Activated CD4-positive, alpha-beta memory T cell treated with anti-CD3 and anti-CD28 coated beads for 36 hours (primary cell): ENCODE measurements at regions not wholly inside any gene's neighbourhood (a gene's known extent, or its start where the extent isn't known, plus 50 kb on each side); places are given as distances from the start of the nearest gene placed in this dataset.
"Not testable (repeated sequence)": the region's sequence is repeated elsewhere in the genome, so short reads cannot be mapped to it uniquely, and the experiment has no call there.

Source experiments
- CTCF ChIA-PET: fragments of 350-600 bp; sonication (Branson Sonifier 250); formaldehyde crosslinking; loops from one replicate; lab custom pipeline; 2021; ENCODE audit warnings: antibody characterized with exemption, inconsistent platforms; lab: Charles Lee
- POLR2A ChIA-PET: fragments of 350-600 bp; sonication (Branson Sonifier 250); formaldehyde crosslinking; loops from one replicate; lab custom pipeline; 2021; ENCODE audit warnings: antibody characterized with exemption; lab: Charles Lee
- DNase-seq: peaks from one replicate; pipeline ENCODE4 v3.0.0-alpha.2; 2020
- H3K27ac Mint-ChIP-seq: one replicate; pipeline ENCODE4 v1.8.0; 2021; ENCODE audit warnings: mixed read lengths
- H3K27me3 Mint-ChIP-seq: one replicate; pipeline ENCODE4 v1.8.0; 2021; ENCODE audit warnings: mixed read lengths
- H3K36me3 Mint-ChIP-seq: one replicate; pipeline ENCODE4 v1.8.0; 2021; ENCODE audit warnings: mixed read lengths
- H3K4me1 Mint-ChIP-seq: one replicate; pipeline ENCODE4 v1.8.0; 2021; ENCODE audit warnings: low read depth, mixed read lengths
- H3K4me3 Mint-ChIP-seq: one replicate; pipeline ENCODE4 v1.8.0; 2021; ENCODE audit warnings: mild to moderate bottlenecking, mixed read lengths
- H3K9me3 Mint-ChIP-seq: one replicate; pipeline ENCODE4 v1.8.0; 2021; ENCODE audit warnings: mixed read lengths
- intact Hi-C: fragments of 100-400 bp; cut with micrococcal nuclease; formaldehyde crosslinking; loops from one replicate; pipeline ENCODE4 v1.15.1; 2023

- not testable (repeated sequence) for H3K27ac Mint-ChIP-seq
Measured at GRCh38 chr6:51008693-51009092, 190.0 kb downstream of the TFAP2B start.

DNA sequence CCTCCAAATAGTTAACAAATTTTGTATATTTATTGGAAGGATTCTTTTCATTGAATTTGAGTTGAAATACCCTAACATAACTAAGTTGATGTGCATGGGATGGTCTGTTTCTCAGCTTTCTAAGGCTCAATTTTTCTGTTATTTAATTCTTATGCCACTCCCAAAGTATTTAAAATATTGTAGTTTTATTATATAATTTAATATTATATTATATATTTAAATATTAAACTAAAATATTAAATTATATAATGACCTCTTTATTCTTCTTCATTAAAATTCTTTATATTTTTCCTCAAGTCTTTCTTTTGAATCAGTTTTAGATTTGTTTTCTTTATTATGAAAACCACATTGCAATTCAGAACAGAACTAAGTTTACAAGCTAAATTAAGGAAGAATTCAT is 194.7 kb downstream of the TFAP2B start:
- Mint-ChIP-seq H3K36me3 (no peaks in the 10 kb centered on the region), H3K4me3 (no peak overlapping the region), H3K4me1 (no peaks in the 10 kb centered on the region), H3K27me3 (no peaks in the 10 kb centered on the region), H3K27ac (no peak overlapping the region), H3K9me3 (peaks cover 6% of the 10 kb centered on the region)
- POLR2A ChIA-PET, result no interaction called here
- intact Hi-C loops, result no loop called here
- CTCF ChIA-PET, result no interaction called here
- no peak for DNase-seq

More at GRCh38 chr6:51008693-51009092, 190.0 kb downstream of the TFAP2B start:
- H3K36me3 Mint-ChIP-seq, H3K4me3 Mint-ChIP-seq, H3K27me3 Mint-ChIP-seq, DNase-seq, intact Hi-C loops, H3K4me1 Mint-ChIP-seq, POLR2A ChIA-PET, H3K9me3 Mint-ChIP-seq, CTCF ChIA-PET: not testable (repeated sequence)

- Mint-ChIP-seq H3K4me1 (no peaks in the 10 kb centered on the region), H3K9me3 (peaks cover 4% of the 10 kb centered on the region), H3K27me3 (no peaks in the 10 kb centered on the region), H3K27ac (no peak overlapping the region), H3K36me3 (no peaks in the 10 kb centered on the region), H3K4me3 (no peak overlapping the region)
- ChIA-PET CTCF (no interaction called here), POLR2A (no interaction called here)
- no peak for DNase-seq
- intact Hi-C loops, result no loop called here
Measured at GRCh38 chr6:51015394-51015793, 196.7 kb downstream of the TFAP2B start.

- H3K4me1 Mint-ChIP-seq, result no peaks in the 10 kb centered on the region
- H3K36me3 Mint-ChIP-seq, result no peaks in the 10 kb centered on the region
- no peak for DNase-seq
- CTCF ChIA-PET, result interaction anchor here (0.6 kb wide), 1 partner anchor 337 kb away, joined by 4 read pairs; no protein-coding TSS in a partner anchor
- H3K27me3 Mint-ChIP-seq, result no peaks in the 10 kb centered on the region
- H3K9me3 Mint-ChIP-seq, result no peaks in the 10 kb centered on the region
- no peak overlapping the region for H3K27ac Mint-ChIP-seq
- POLR2A ChIA-PET, result no interaction called here
- intact Hi-C loops, result no loop called here
- H3K4me3 Mint-ChIP-seq, result no peak overlapping the region
Measured at GRCh38 chr6:51016489-51016888, 197.8 kb downstream of the TFAP2B start.

DNA sequence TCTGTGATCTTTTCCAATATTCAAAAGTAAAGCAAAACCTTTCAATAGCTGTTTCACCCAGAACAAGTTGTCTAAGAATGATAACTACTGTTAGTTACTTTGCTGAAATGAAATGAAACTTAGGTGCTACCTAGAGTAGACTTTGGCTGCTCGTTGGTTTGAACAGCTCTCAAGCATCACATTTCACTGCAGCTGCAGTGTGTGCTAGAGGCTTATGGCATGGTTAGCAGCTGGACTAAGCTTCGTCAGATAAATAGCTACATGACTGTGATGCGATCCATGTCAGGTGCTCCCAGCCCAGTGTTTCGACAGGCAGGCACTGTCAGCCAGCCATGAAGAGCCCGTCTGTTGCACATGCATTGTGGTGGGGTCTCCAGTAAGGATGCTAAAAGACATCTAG is 201.1 kb downstream of the TFAP2B start:
- intact Hi-C loops, result no loop called here
- no peaks in the 10 kb centered on the region for H3K27me3 Mint-ChIP-seq
- POLR2A ChIA-PET, result no interaction called here
- no peaks in the 10 kb centered on the region for H3K36me3 Mint-ChIP-seq
- H3K4me3 Mint-ChIP-seq, result no peak overlapping the region
- no peaks in the 10 kb centered on the region for H3K9me3 Mint-ChIP-seq
- no peak overlapping the region for H3K27ac Mint-ChIP-seq
- CTCF ChIA-PET, result no interaction called here
- no peak for DNase-seq
- H3K4me1 Mint-ChIP-seq, result no peaks in the 10 kb centered on the region

- intact Hi-C loops, result no loop called here
- POLR2A ChIA-PET, result no interaction called here
- H3K4me3 Mint-ChIP-seq, result no peak overlapping the region
- CTCF ChIA-PET, result no interaction called here
- no peak for DNase-seq
- H3K36me3 Mint-ChIP-seq, result no peaks in the 10 kb centered on the region
- no peak overlapping the region for H3K27ac Mint-ChIP-seq
- no peaks in the 10 kb centered on the region for H3K9me3 Mint-ChIP-seq
- H3K27me3 Mint-ChIP-seq, result no peaks in the 10 kb centered on the region
- no peaks in the 10 kb centered on the region for H3K4me1 Mint-ChIP-seq
Measured at GRCh38 chr6:51021171-51021570, 202.5 kb downstream of the TFAP2B start.

DNA sequence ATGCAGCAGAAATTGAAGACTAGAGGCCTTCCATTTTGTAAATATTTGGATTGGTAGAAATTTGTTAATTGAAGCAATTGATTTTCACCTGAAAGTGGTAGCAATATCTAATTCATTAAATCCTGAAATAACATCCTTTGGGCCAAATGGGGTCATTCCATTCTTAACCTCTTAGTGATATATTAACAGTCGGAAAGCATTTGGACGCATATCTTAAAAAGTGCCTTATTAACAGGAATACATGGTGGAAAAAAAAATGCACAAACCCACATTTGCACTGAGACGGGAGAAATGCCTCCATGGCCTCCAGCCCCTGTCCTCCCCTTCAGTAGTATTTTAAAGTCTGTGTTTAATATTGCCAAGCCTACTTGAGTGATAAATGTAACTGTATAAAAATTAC is 205.5 kb downstream of the TFAP2B start:
- CTCF ChIA-PET, result no interaction called here
- intact Hi-C loops, result no loop called here
- Mint-ChIP-seq H3K9me3 (no peaks in the 10 kb centered on the region), H3K27me3 (no peaks in the 10 kb centered on the region), H3K4me1 (no peaks in the 10 kb centered on the region), H3K4me3 (no peak overlapping the region), H3K36me3 (no peaks in the 10 kb centered on the region), H3K27ac (no peak overlapping the region)
- DNase-seq, result no peak
- POLR2A ChIA-PET, result no interaction called here

DNA sequence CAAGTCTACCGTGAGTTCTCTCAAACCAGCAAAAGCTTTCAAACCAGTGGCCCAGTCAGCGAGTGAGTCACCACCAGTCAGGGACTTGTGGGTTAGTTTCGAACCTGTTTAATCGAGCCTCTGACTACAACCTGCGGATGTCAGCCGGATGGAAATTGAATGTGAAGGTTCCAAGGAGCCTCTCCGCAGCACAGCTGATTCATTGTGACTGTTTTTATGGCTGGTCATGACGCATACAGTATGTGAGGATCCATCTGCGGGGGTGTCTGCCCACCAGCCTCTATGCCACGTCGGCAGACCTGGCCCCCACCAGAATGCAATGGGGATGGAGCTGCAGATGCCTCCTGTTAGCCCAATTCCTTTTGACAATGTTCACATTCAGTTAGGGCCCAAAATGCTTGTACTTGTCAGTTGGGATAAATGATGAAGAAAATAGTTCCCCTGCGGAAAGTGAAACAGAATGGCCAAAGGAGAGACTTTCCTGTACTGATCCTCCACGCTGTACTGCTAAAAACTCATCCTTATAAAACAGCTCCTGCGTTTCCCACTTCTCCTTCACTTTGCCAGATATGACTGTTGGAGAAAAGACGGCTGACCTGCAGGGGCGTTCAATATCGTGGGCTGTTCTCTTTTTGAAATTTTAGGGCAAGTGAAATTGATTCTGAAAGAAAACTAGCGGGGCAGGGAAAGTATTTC is 206.6 kb downstream of the TFAP2B start:
- CTCF ChIA-PET, result no interaction called here
- Mint-ChIP-seq H3K27ac (no peak overlapping the region), H3K27me3 (no peaks in the 10 kb centered on the region), H3K4me1 (no peaks in the 10 kb centered on the region), H3K9me3 (no peaks in the 10 kb centered on the region), H3K4me3 (no peak overlapping the region), H3K36me3 (no peaks in the 10 kb centered on the region)
- intact Hi-C loops, result no loop called here
- DNase-seq, result no peak
- POLR2A ChIA-PET, result no interaction called here

DNA sequence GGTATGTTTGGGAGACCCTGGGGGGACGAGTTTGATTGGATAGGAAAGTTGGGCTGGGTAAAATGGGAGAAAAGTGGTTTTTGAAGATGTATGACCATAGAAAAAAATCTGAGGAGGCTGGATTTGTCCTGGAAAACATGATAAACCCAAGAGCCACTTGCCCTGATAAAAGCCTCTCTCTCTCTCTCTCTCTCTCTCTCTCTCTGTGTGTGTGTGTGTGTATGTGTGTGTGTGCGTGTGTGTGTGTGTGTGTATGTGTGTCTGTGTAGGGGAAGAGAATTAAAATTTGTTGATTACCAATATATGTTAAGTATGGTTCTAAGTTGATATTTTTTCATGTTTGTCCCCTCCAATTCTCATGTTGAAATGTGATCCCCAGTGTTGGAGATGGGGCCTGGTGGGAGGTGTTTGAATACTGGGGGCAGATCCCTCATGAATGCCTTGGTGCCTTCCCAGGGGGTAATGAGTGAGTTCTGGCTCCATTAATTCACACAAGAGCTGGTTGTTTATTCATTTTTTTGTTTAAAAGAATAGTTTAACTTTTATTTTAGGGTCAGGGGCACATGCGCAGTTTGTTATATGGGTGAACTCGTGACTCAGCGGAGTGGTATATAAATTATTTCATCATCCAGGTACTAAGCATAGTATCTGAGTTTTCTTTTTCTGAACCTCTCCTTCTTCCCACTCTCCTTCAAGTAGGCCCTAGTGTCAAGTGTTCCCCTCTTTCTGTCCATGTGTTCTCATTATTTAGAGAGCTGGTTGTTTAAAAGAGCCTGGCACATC is 208.8 kb downstream of the TFAP2B start:
- Mint-ChIP-seq H3K36me3 (no peaks in the 10 kb centered on the region), H3K9me3 (no peaks in the 10 kb centered on the region), H3K27me3 (no peaks in the 10 kb centered on the region), H3K4me1 (no peaks in the 10 kb centered on the region), H3K4me3 (no peak overlapping the region), H3K27ac (no peak overlapping the region)
- ChIA-PET CTCF (no interaction called here), POLR2A (no interaction called here)
- no peak for DNase-seq
- intact Hi-C loops, result no loop called here

- no peaks in the 10 kb centered on the region for H3K4me1 Mint-ChIP-seq
- H3K36me3 Mint-ChIP-seq, result no peaks in the 10 kb centered on the region
- DNase-seq, result no peak
- intact Hi-C loops, result no loop called here
- no peak overlapping the region for H3K4me3 Mint-ChIP-seq
- POLR2A ChIA-PET, result no interaction called here
- CTCF ChIA-PET, result no interaction called here
- H3K9me3 Mint-ChIP-seq, result no peaks in the 10 kb centered on the region
- no peaks in the 10 kb centered on the region for H3K27me3 Mint-ChIP-seq
- H3K27ac Mint-ChIP-seq, result no peak overlapping the region
Measured at GRCh38 chr6:51028276-51028675, 209.6 kb downstream of the TFAP2B start.

GRCh38 chr6:51029561-51029960 is 210.9 kb downstream of the TFAP2B start:
- intact Hi-C loops, result no loop called here
- CTCF ChIA-PET, result no interaction called here
- no peak for DNase-seq
- Mint-ChIP-seq H3K4me1 (no peaks in the 10 kb centered on the region), H3K36me3 (no peaks in the 10 kb centered on the region), H3K27ac (no peak overlapping the region), H3K4me3 (no peak overlapping the region), H3K27me3 (no peaks in the 10 kb centered on the region), H3K9me3 (peaks cover 5% of the 10 kb centered on the region)
- POLR2A ChIA-PET, result no interaction called here

- no peak overlapping the region for H3K4me3 Mint-ChIP-seq
- no peak for DNase-seq
- H3K4me1 Mint-ChIP-seq, result no peaks in the 10 kb centered on the region
- no peaks in the 10 kb centered on the region for H3K27me3 Mint-ChIP-seq
- H3K27ac Mint-ChIP-seq, result no peak overlapping the region
- ChIA-PET CTCF (no interaction called here), POLR2A (no interaction called here)
- H3K9me3 Mint-ChIP-seq, result no peaks in the 10 kb centered on the region
- H3K36me3 Mint-ChIP-seq, result no peaks in the 10 kb centered on the region
- intact Hi-C loops, result no loop called here
Measured at GRCh38 chr6:51045548-51045947, 226.9 kb downstream of the TFAP2B start.
